Stimulated activated naive B cell treated with anti-CD40 and anti-IgM and Interleukin-4, amounts not matched to agents 10 μg/mL and 1 μg/mL and 100 μg/mL, for 72 hours (primary cell): ENCODE measurements at regions not wholly inside any gene's neighbourhood (a gene's known extent, or its start where the extent isn't known, plus 50 kb on each side); places are given as distances from the start of the nearest gene placed in this dataset.
A peak's percentile ranks its signal among the peaks of the same experiment; 100 is the strongest.
"Not testable (repeated sequence)": the region's sequence is repeated elsewhere in the genome, so short reads cannot be mapped to it uniquely, and the experiment has no call there.

Source experiments
- ATAC-seq, 2 donors: fragments of 150-1000 bp; cut with Tn5 transposase; replicated peaks; 2 replicates each; pipeline ENCODE4 v1.10.0; 2021; ENCODE audit warnings: moderate library complexity in 1 of 2
- DNase-seq: peaks from one replicate; pipeline ENCODE4 v3.0.0; 2021
- H3K27ac Mint-ChIP-seq: one replicate; pipeline ENCODE4 v1.8.0; 2022; ENCODE audit warnings: mild to moderate bottlenecking, mixed read lengths
- H3K27me3 Mint-ChIP-seq, 2 donors: one replicate each; pipeline ENCODE4 v1.8.0; 2022; ENCODE audit warnings: mixed read lengths in 2 of 2
- H3K36me3 Mint-ChIP-seq, 2 donors: one replicate each; pipeline ENCODE4 v1.8.0; 2022; ENCODE audit warnings: mixed read lengths in 2 of 2, mild to moderate bottlenecking in 1 of 2
- H3K4me1 Mint-ChIP-seq, 2 donors: one replicate each; pipeline ENCODE4 v1.8.0; 2022; ENCODE audit warnings: mixed read lengths in 2 of 2, mild to moderate bottlenecking in 1 of 2
- H3K4me3 Mint-ChIP-seq, 2 donors: one replicate each; pipeline ENCODE4 v1.8.0; 2022; ENCODE audit warnings: mild to moderate bottlenecking in 2 of 2, mixed read lengths in 2 of 2, moderate library complexity in 1 of 2
- H3K9me3 Mint-ChIP-seq, 2 donors: one replicate each; pipeline ENCODE4 v1.8.0; 2022; ENCODE audit warnings: mixed read lengths in 2 of 2, mild to moderate bottlenecking in 1 of 2

DNA sequence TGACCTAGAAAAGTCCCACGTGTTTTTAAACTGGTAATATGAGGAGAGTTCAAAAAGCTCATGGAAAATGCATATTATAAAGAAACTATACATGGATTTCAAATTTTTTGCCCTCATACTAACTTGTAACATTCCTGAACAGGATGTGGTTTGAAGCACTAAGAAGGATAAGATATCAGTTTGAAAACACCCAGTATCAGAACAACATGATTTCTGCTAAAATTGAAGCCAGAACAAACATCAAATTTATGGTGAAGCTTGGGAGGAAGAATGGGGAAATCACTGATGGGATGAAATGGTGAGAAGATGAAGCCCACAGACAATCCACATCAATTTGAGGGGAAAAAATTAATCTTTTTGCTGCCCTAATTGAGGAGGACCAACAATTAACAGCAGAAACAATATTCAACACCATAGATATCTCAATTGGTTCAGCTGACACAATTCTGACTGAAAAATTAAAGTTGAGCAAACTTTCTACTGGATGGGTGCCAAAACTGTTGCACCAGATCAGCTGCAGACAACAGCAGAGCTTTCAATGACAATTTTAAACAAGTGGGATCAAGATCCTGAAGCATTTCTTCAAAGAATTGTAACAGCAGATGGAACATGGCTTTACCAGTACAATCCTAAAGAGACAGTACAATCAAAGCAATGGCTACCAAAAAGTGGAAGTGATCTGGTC, 113.2 kb upstream of the SNX2 start:
- Mint-ChIP-seq H3K4me3 (no peak overlapping the region), H3K36me3 (peaks cover 6 to 9% of the 10 kb centered on the region in 2 donors), H3K9me3 (peaks cover 6 to 10% of the 10 kb centered on the region in 2 donors), H3K27ac (no peak overlapping the region), H3K4me1 (peaks cover 0 to 2% of the 10 kb centered on the region in 2 donors), H3K27me3 (no peaks in the 10 kb centered on the region)
- DNase-seq (no peak), ATAC-seq (no peak)

DNA sequence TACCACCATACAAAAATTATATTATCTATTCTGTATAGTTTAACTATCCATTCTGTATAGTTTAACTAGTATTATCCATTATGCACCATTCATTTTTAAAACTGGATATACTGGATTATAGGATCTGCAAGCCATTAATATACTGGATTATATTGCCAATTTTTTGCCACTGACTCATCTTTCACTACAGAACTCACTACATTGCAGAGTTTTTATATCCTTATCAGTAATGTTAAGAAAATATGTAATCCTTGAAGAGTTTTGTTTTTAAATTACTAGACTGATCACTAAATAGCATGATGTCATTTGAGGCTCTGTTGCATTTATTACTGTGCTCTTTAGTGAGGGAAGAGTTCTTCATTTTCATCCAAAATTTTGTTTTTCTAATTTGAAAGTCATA, 109.8 kb upstream of the SNX2 start:
- Mint-ChIP-seq H3K9me3 (peaks cover 9 to 12% of the 10 kb centered on the region in 2 donors), H3K27ac (no peak overlapping the region), H3K36me3 (peaks cover 9% of the 10 kb centered on the region in 2 donors), H3K4me1 (no peaks in the 10 kb centered on the region), H3K27me3 (no peaks in the 10 kb centered on the region), H3K4me3 (no peak overlapping the region)
- no peak for ATAC-seq
- no peak for DNase-seq

DNA sequence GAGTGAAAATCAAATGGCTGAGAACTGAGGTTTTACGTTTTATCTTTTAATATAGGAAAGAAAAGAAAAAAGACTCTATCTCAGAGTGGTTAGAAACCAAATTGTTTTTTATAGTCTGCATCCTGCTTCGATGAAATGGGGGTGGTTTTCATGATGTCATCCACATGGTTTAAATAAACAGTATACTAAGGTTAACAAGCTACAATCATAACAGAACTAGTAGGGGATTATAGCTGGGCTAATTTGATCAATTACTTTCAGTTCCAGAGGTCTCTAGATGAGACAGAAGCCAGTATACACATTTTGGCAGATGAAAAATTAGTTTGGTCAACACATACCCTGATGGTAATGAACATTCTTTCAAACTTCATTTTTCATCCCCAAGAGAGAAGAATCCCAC, 106.3 kb upstream of the SNX2 start:
- Mint-ChIP-seq H3K4me1 (peaks cover 4 to 22% of the 10 kb centered on the region in 2 donors), H3K36me3 (peaks cover 0 to 6% of the 10 kb centered on the region in 2 donors), H3K27ac (no peak overlapping the region), H3K9me3 (peaks cover 5 to 7% of the 10 kb centered on the region in 2 donors), H3K27me3 (peaks cover 0 to 7% of the 10 kb centered on the region in 2 donors), H3K4me3 (no peak overlapping the region)
- peak in 1 of 2 donors; percentile 45 for ATAC-seq
- no peak for DNase-seq

DNA sequence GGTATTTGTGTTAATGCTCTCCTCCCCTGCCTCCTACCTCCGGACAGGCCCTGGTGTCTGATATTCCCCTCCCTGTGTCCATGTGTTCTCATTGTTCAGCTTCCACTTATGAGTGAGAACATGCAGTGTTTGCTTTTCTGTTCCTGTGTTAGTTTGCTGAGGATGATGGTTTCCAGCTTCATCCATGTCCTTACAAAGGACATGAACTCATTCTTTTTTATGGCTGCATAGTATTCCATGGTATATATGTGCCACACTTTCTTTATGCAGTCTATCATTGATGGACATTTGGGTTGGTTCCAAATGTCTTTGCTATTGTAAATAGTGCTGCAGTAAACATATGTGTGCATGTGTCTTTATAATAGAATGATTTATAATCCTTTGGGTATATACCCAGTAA, 105.2 kb upstream of the SNX2 start:
- H3K4me3 Mint-ChIP-seq, H3K27ac Mint-ChIP-seq, H3K9me3 Mint-ChIP-seq, DNase-seq, H3K27me3 Mint-ChIP-seq, ATAC-seq, H3K36me3 Mint-ChIP-seq: not testable (repeated sequence)
- H3K4me1 Mint-ChIP-seq = peaks cover 7 to 32% of the 10 kb centered on the region in 2 donors

DNA sequence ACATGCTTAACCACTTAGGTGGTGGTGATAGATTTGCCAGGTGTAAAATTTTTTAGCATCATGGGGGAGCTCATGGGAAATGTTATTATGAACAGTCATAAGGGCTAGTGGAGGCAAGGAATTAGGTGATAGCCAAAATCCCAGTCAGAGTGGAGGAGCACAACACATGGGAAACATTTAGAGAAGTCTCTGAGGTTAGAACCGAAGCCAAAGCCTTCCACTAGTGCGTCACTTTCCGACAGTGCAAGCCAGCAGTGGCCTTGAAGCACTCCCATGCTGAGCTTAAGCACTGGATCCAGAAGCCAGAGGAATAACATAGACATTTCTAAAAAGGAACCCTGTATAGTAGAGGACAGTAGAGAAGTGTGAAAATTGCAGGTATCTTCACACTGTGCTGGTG, 101.5 kb upstream of the SNX2 start:
- H3K27ac Mint-ChIP-seq = no peak overlapping the region
- H3K4me3 Mint-ChIP-seq = no peak overlapping the region
- no peak for DNase-seq
- peaks cover 7 to 36% of the 10 kb centered on the region in 2 donors for H3K4me1 Mint-ChIP-seq
- H3K36me3 Mint-ChIP-seq = peaks cover 0 to 6% of the 10 kb centered on the region in 2 donors
- ATAC-seq = no peak
- H3K9me3 Mint-ChIP-seq = peaks cover 7% of the 10 kb centered on the region in 2 donors
- H3K27me3 Mint-ChIP-seq = peaks cover 0 to 7% of the 10 kb centered on the region in 2 donors

DNA sequence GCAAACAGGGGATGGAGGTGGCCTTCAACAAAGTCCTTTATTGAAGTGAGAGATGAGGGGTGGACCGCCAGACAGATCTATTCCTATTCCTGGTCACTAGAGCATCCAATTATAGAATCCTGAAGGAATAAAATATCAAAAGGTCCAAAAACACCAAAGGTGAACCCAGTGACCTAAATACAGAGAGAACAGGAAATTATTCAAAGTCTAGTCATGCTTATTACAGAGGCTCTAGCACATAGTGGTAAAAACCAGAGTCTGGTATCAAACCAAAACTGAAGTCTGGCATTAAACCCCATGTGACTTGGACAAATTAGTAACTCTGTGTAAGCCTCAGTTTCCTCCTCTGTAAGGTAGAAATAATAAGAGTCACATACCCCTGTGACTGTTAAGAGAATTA, 100.5 kb upstream of the SNX2 start:
- Mint-ChIP-seq H3K27ac (peak overlapping the region; percentile 37), H3K27me3 (peaks cover 0 to 7% of the 10 kb centered on the region in 2 donors), H3K4me3 (no peak overlapping the region), H3K4me1 (peaks cover 7 to 36% of the 10 kb centered on the region in 2 donors), H3K9me3 (peaks cover 7% of the 10 kb centered on the region in 2 donors), H3K36me3 (peaks cover 0 to 6% of the 10 kb centered on the region in 2 donors)
- ATAC-seq (no peak), DNase-seq (no peak)

DNA sequence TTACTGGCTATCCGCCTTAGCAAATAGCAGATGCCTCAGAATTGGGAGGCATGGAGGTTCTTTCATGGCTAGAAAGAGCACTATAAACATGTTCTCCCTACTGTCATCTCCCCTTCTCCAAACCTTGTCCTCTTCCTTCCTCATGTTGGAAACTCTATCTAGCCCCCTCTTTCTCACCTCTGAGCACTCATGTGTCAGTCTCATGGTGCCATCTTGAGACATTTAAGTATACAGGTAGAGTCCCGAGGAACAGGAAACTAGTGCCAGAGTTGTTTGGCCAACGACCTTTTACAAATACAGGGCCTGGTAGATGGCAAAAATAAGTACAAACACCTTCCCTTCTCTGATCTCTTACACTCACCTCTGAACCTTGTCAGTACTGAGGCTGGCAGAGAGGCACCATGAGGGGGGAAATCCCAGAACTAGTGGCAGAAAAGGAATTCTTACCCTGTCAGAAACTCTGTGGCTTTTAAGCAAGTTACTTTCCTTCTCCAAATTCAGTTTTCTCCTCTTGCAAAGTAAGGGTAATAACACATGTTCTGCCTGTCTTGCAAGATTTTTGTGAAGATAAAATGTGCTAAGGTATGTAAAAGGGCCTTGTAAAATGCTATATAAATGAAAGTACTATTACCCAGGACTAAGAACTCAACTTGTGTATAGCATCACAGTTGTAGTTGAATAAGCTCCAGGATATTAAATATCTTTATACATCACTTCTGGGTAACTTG, 94.1 kb upstream of the SNX2 start:
- no peak for DNase-seq
- H3K4me3 Mint-ChIP-seq = no peak overlapping the region
- no peaks in the 10 kb centered on the region for H3K27me3 Mint-ChIP-seq
- H3K36me3 Mint-ChIP-seq = no peaks in the 10 kb centered on the region
- H3K27ac Mint-ChIP-seq = no peak overlapping the region
- peaks cover 0 to 3% of the 10 kb centered on the region in 2 donors for H3K9me3 Mint-ChIP-seq
- ATAC-seq = peak in 1 of 2 donors; percentile 29
- peaks cover 4 to 14% of the 10 kb centered on the region in 2 donors for H3K4me1 Mint-ChIP-seq

DNA sequence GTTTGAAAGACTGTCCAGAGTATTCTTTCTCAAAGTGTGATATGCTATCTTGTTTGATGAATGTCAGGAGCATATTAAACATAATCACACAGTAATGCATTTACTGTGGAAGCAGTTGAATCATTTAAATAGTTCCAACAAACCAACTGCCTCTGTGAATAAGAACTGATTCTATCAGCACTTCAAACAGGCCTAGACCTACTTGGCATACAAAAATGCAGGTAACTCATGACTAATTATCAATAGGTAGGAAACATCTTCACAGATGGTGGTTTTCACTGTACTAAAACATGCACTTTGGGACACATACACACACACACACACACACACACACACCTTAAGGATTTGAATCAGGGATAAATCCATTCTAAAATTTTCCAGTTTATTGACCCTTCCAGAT, 91.2 kb upstream of the SNX2 start:
- peaks cover 6 to 24% of the 10 kb centered on the region in 2 donors for H3K4me1 Mint-ChIP-seq
- peaks cover 0 to 1% of the 10 kb centered on the region in 2 donors for H3K36me3 Mint-ChIP-seq
- peaks cover 0 to 5% of the 10 kb centered on the region in 2 donors for H3K9me3 Mint-ChIP-seq
- H3K27me3 Mint-ChIP-seq = no peaks in the 10 kb centered on the region
- H3K4me3 Mint-ChIP-seq = no peak overlapping the region
- ATAC-seq (no peak), DNase-seq (no peak)
- H3K27ac Mint-ChIP-seq = no peak overlapping the region

GRCh38 chr5:122690266-122690665, 84.6 kb upstream of the SNX2 start:
- ATAC-seq (peak in 1 of 2 donors; percentile 39), DNase-seq (no peak)
- Mint-ChIP-seq H3K36me3 (peaks cover 0 to 1% of the 10 kb centered on the region in 2 donors), H3K9me3 (peaks cover 0 to 2% of the 10 kb centered on the region in 2 donors), H3K4me3 (no peak overlapping the region), H3K4me1 (peaks cover 16 to 48% of the 10 kb centered on the region in 2 donors), H3K27me3 (no peaks in the 10 kb centered on the region), H3K27ac (no peak overlapping the region)

DNA sequence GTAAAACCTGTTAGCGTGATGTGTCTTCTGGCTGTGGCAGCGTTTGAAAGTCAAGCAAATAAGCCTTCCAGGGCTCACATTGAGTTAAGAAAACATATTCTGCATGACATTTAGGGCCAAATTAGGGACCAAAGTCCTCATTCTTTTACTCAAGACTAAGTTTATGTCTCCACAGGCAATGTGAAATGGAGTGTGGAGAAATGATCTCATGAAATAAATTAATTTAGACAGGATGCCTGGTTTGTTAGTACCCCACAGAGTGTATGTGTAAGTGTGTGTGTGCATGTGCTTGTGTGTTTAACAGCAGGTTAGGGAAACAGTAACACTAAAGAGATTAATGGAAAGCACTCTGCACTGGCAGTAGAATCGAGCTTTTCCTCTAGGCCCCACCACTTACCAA, 82.9 kb upstream of the SNX2 start:
- no peak for ATAC-seq
- no peak overlapping the region for H3K27ac Mint-ChIP-seq

GRCh38 chr5:122693963-122694362, 80.9 kb upstream of the SNX2 start:
- DNase-seq = no peak
- Mint-ChIP-seq H3K9me3 (no peaks in the 10 kb centered on the region), H3K27ac (no peak overlapping the region), H3K4me3 (no peak overlapping the region), H3K27me3 (no peaks in the 10 kb centered on the region), H3K4me1 (peaks cover 26 to 63% of the 10 kb centered on the region in 2 donors), H3K36me3 (no peaks in the 10 kb centered on the region)
- no peak for ATAC-seq

More for the DNA sequence above, 82.9 kb upstream of the SNX2 start:
- Mint-ChIP-seq H3K36me3 (peaks cover 0 to 1% of the 10 kb centered on the region in 2 donors), H3K9me3 (peaks cover 0 to 2% of the 10 kb centered on the region in 2 donors), H3K4me1 (peaks cover 21 to 62% of the 10 kb centered on the region in 2 donors), H3K27me3 (no peaks in the 10 kb centered on the region), H3K4me3 (no peak overlapping the region)
- no peak for DNase-seq

DNA sequence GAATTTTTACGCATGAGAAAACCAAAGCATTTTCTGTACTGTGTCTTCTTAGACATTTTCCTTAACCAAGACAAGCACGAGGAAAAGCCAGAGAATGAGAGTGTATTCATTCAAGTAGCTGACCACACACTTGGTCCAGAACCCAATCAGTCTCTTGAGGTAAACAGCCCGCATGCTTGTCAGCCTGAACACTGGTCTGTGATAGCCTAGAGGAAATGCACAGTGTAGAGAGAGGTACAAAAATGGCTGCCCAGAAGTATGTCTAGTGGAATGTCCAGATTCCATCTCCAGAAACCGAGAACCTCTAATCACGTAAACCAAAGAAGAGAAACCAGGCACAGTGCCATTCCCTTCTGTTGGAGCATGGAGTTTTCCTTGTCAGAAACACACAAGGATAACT, 80.0 kb upstream of the SNX2 start:
- Mint-ChIP-seq H3K36me3 (no peaks in the 10 kb centered on the region), H3K9me3 (no peaks in the 10 kb centered on the region), H3K4me3 (no peak overlapping the region), H3K27me3 (no peaks in the 10 kb centered on the region), H3K27ac (no peak overlapping the region), H3K4me1 (peaks cover 28 to 63% of the 10 kb centered on the region in 2 donors)
- no peak for ATAC-seq
- no peak for DNase-seq

DNA sequence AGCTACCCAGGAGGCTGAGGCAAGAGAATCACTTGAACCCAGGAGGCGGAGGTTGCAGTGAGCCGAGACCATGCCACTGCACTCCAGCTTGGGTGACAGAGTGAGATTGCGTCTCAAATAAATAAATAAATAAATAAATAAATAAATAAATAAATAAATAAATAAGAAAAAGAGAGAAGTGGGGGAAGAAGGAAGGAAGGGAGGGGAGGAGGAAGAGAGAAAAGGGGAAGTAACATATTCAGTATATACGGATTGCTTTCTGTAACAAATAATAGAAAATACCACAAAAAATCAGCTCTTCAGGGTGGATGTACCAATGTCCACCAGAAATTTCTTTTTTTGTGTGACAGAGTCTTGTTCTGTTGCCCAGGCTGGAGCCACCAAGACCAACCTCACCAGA, 78.1 kb upstream of the SNX2 start:
- peak; percentile 9 to 54 for ATAC-seq
- H3K4me1 Mint-ChIP-seq = peaks cover 32 to 68% of the 10 kb centered on the region in 2 donors
- H3K27me3 Mint-ChIP-seq, H3K9me3 Mint-ChIP-seq, H3K36me3 Mint-ChIP-seq, DNase-seq: not testable (repeated sequence)
- peak overlapping the region; percentile 88 for H3K27ac Mint-ChIP-seq
- H3K4me3 Mint-ChIP-seq = peak overlapping the region; percentile 50 to 58

DNA sequence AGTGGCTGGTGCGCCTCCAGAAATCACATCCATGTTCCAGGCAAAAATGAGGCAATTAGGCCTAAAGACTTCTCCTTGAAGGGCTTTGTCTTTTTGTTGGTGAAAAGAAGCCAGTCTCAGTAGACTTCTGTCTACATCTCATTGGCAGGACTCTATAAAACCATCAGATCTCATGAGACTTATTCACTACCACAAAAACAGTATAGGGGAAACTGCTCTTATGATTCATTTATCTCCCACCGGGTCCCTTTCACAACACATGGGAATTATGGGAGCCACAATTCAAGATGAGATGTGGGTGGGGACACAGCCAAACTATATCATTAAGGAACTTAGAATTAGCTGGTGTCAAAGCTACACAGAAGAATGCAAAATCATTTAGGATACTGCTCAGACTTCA, 77.7 kb upstream of the SNX2 start:
- no peak for DNase-seq
- Mint-ChIP-seq H3K27ac (peak overlapping the region; percentile 88), H3K4me1 (peaks cover 33 to 72% of the 10 kb centered on the region in 2 donors), H3K27me3 (no peaks in the 10 kb centered on the region), H3K9me3 (no peaks in the 10 kb centered on the region), H3K36me3 (no peaks in the 10 kb centered on the region), H3K4me3 (peak overlapping the region; percentile 50 to 58)
- peak; percentile 37 for ATAC-seq

DNA sequence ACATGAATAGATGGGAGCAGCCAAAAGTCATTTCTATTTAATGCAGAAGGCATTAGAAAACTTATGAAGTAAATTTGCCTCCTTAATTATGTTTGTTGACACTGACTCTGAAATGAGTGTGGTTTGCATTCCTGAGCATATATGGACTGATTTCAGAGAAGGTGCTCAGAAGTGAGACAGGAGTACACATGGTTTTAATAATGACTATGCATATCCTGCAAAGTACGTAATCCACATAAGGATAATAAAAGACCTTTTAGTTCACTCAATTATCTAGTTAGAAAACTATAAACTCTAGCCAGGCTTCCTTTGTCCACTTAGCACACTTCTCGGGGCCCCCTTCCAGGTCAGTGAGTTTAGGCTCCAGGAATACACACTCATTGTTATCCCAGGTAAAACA, 75.7 kb upstream of the SNX2 start:
- no peak for ATAC-seq
- Mint-ChIP-seq H3K4me3 (no peak overlapping the region), H3K36me3 (no peaks in the 10 kb centered on the region), H3K27me3 (no peaks in the 10 kb centered on the region), H3K4me1 (peaks cover 41 to 76% of the 10 kb centered on the region in 2 donors), H3K9me3 (no peaks in the 10 kb centered on the region), H3K27ac (peak overlapping the region; percentile 62)
- DNase-seq = no peak
